Muscle of leg (tissue), 3 donors: ENCODE measurements at regions not wholly inside any gene's neighbourhood (a gene's known extent, or its start where the extent isn't known, plus 50 kb on each side); places are given as distances from the start of the nearest gene placed in this dataset.

ENCODE experiments used
- DNase-seq: peaks from one replicate; pipeline ENCODE4 v3.0.0; 2013
- H3K27ac ChIP-seq: one replicate; pipeline ENCODE4 v1.5.1; 2013; ENCODE audit warnings: mild to moderate bottlenecking, low read length, control low read depth
- H3K27me3 ChIP-seq: one replicate; pipeline ENCODE4 v1.6.1; 2013; ENCODE audit warnings: low read length; ENCODE audit not compliant: control insufficient read depth, insufficient read depth
- H3K36me3 ChIP-seq: one replicate; pipeline ENCODE4 v1.6.1; 2013; ENCODE audit warnings: low read length; ENCODE audit not compliant: control insufficient read depth, insufficient read depth
- H3K4me1 ChIP-seq: one replicate; pipeline ENCODE4 v1.6.1; 2013; ENCODE audit warnings: low read length; ENCODE audit not compliant: control insufficient read depth, insufficient read depth
- H3K4me3 ChIP-seq: one replicate; pipeline ENCODE4 v1.5.1; 2013; ENCODE audit warnings: low read length, control low read depth
- H3K9me3 ChIP-seq: replicated peaks from 2 replicates; pipeline ENCODE4 v1.6.1; 2013; ENCODE audit warnings: low read depth, low read length; ENCODE audit not compliant: control insufficient read depth
- WGBS: methylation state at CpG from one replicate; pipeline ENCODE4 v1.1.5; 2013; ENCODE audit warnings: missing lambda C conversion rate; ENCODE audit not compliant: insufficient coverage; 5-methylcytosine and 5-hydroxymethylcytosine counted together

GRCh38 chr20:24316731-24317130 is 152.7 kb upstream of the SYNDIG1 start:
- Histone ChIP-seq H3K27me3 (peaks cover 9% of the 10 kb centered on the region), H3K9me3 (no peaks in the 10 kb centered on the region), H3K4me3 (no peak overlapping the region), H3K36me3 (no peaks in the 10 kb centered on the region), H3K27ac (no peak overlapping the region), H3K4me1 (peaks cover 5% of the 10 kb centered on the region)
- DNase-seq: no peak
- 47% methylated on average over 2 of the region's 2 CpGs for WGBS

- H3K9me3 ChIP-seq: no peaks in the 10 kb centered on the region
- WGBS: 73% methylated on average over 4 of the region's 4 CpGs
- peaks cover 9% of the 10 kb centered on the region for H3K27me3 ChIP-seq
- H3K4me1 ChIP-seq: peaks cover 4% of the 10 kb centered on the region
- no peak overlapping the region for H3K4me3 ChIP-seq
- H3K27ac ChIP-seq: no peak overlapping the region
- DNase-seq: no peak
- no peaks in the 10 kb centered on the region for H3K36me3 ChIP-seq
These were observed 155.4 kb upstream of the SYNDIG1 start for GRCh38 chr20:24314053-24314452.

- no peak overlapping the region for H3K27ac ChIP-seq
- H3K4me3 ChIP-seq: no peak overlapping the region
- no peak for DNase-seq
- 81% methylated on average over 2 of the region's 2 CpGs for WGBS
- H3K27me3 ChIP-seq: peaks cover 3% of the 10 kb centered on the region
- H3K4me1 ChIP-seq: no peaks in the 10 kb centered on the region
- H3K9me3 ChIP-seq: no peaks in the 10 kb centered on the region
- no peaks in the 10 kb centered on the region for H3K36me3 ChIP-seq
These were observed 159.8 kb upstream of the SYNDIG1 start for GRCh38 chr20:24309596-24309995.

GRCh38 chr20:24305371-24305770 is 164.1 kb upstream of the SYNDIG1 start:
- Histone ChIP-seq H3K36me3 (no peaks in the 10 kb centered on the region), H3K4me3 (no peak overlapping the region), H3K27me3 (peaks cover 4% of the 10 kb centered on the region), H3K4me1 (no peaks in the 10 kb centered on the region), H3K27ac (no peak overlapping the region), H3K9me3 (no peaks in the 10 kb centered on the region)
- WGBS: 66% methylated on average over 3 of the region's 6 CpGs
- no peak for DNase-seq

GRCh38 chr20:24304291-24304690 is 165.1 kb upstream of the SYNDIG1 start:
- no peak overlapping the region for H3K27ac ChIP-seq
- H3K27me3 ChIP-seq: peaks cover 4% of the 10 kb centered on the region
- H3K4me3 ChIP-seq: no peak overlapping the region
- H3K9me3 ChIP-seq: no peaks in the 10 kb centered on the region
- WGBS: no CpG with 5 or more reads among the region's 2 CpGs
- no peaks in the 10 kb centered on the region for H3K4me1 ChIP-seq
- H3K36me3 ChIP-seq: no peaks in the 10 kb centered on the region
- DNase-seq: no peak

GRCh38 chr20:24303393-24304170 is 165.8 kb upstream of the SYNDIG1 start:
- peak; percentile 24 for DNase-seq
- peaks cover 4% of the 10 kb centered on the region for H3K27me3 ChIP-seq
- no peaks in the 10 kb centered on the region for H3K4me1 ChIP-seq
- 87% methylated on average over 7 of the region's 14 CpGs for WGBS
- no peak overlapping the region for H3K4me3 ChIP-seq
- no peaks in the 10 kb centered on the region for H3K36me3 ChIP-seq
- no peaks in the 10 kb centered on the region for H3K9me3 ChIP-seq
- no peak overlapping the region for H3K27ac ChIP-seq

- Histone ChIP-seq H3K36me3 (no peaks in the 10 kb centered on the region), H3K4me3 (no peak overlapping the region), H3K27me3 (peaks cover 6% of the 10 kb centered on the region), H3K9me3 (no peaks in the 10 kb centered on the region), H3K4me1 (no peaks in the 10 kb centered on the region), H3K27ac (no peak overlapping the region)
- WGBS: 83% methylated on average over 3 of the region's 3 CpGs
- DNase-seq: no peak
These were observed 171.4 kb upstream of the SYNDIG1 start for GRCh38 chr20:24297993-24298392.

GRCh38 chr20:24296477-24297261 is 172.8 kb upstream of the SYNDIG1 start:
- no peaks in the 10 kb centered on the region for H3K9me3 ChIP-seq
- peaks cover 4% of the 10 kb centered on the region for H3K27me3 ChIP-seq
- H3K4me3 ChIP-seq: no peak overlapping the region
- DNase-seq: no peak
- no peak overlapping the region for H3K27ac ChIP-seq
- H3K4me1 ChIP-seq: no peaks in the 10 kb centered on the region
- WGBS: 91% methylated on average over 3 of the region's 6 CpGs
- no peaks in the 10 kb centered on the region for H3K36me3 ChIP-seq

- no peak for DNase-seq
- Histone ChIP-seq H3K4me3 (no peak overlapping the region), H3K36me3 (no peaks in the 10 kb centered on the region), H3K9me3 (no peaks in the 10 kb centered on the region), H3K27ac (no peak overlapping the region), H3K27me3 (no peaks in the 10 kb centered on the region), H3K4me1 (no peaks in the 10 kb centered on the region)
- WGBS: no CpG with 5 or more reads among the region's 3 CpGs
These were observed 178.4 kb upstream of the SYNDIG1 start for GRCh38 chr20:24291014-24291413.

- no peaks in the 10 kb centered on the region for H3K4me1 ChIP-seq
- no peaks in the 10 kb centered on the region for H3K27me3 ChIP-seq
- no peaks in the 10 kb centered on the region for H3K36me3 ChIP-seq
- WGBS: 24% methylated on average over 3 of the region's 7 CpGs
- H3K27ac ChIP-seq: no peak overlapping the region
- DNase-seq: peak; percentile 7
- H3K4me3 ChIP-seq: no peak overlapping the region
- no peaks in the 10 kb centered on the region for H3K9me3 ChIP-seq
These were observed 179.5 kb upstream of the SYNDIG1 start for GRCh38 chr20:24289737-24290481.
